Parathyroid adenoma (tissue), 2 donors: ENCODE measurements at regions not wholly inside any gene's neighbourhood (a gene's known extent, or its start where the extent isn't known, plus 50 kb on each side); places are given as distances from the start of the nearest gene placed in this dataset.

ENCODE experiments used
- H2AFZ ChIP-seq: fragments of 300-600 bp; sonication (generic); one replicate; pipeline ENCODE4 v1.7.0; 2017; ENCODE audit warnings: antibody characterized with exemption, mild to moderate bottlenecking
- H3K27ac ChIP-seq: fragments of 300-600 bp; sonication (generic); one replicate; pipeline ENCODE4 v1.7.0; 2017
- H3K27me3 ChIP-seq: fragments of 300-600 bp; sonication (generic); one replicate; pipeline ENCODE4 v1.7.0; 2017; ENCODE audit warnings: low read length; ENCODE audit not compliant: control insufficient read depth, insufficient read depth
- H3K36me3 ChIP-seq: fragments of 300-600 bp; sonication (generic); one replicate; pipeline ENCODE4 v1.7.0; 2017; ENCODE audit warnings: low read length; ENCODE audit not compliant: control insufficient read depth, insufficient read depth
- H3K4me1 ChIP-seq: fragments of 300-600 bp; sonication (generic); one replicate; pipeline ENCODE4 v1.7.0; 2017; ENCODE audit warnings: control low read depth
- H3K4me2 ChIP-seq: fragments of 300-600 bp; sonication (generic); one replicate; pipeline ENCODE4 v1.7.0; 2017; ENCODE audit warnings: low read length
- H3K4me3 ChIP-seq: fragments of 300-600 bp; sonication (generic); one replicate; pipeline ENCODE4 v1.7.0; 2017; ENCODE audit warnings: low read depth, low read length
- H3K79me2 ChIP-seq: fragments of 300-600 bp; sonication (generic); one replicate; pipeline ENCODE4 v1.7.0; 2017; ENCODE audit warnings: control low read depth
- H3K9ac ChIP-seq: fragments of 300-600 bp; sonication (generic); one replicate; pipeline ENCODE4 v1.7.0; 2017; ENCODE audit warnings: mild to moderate bottlenecking
- H3K9me3 ChIP-seq: fragments of 300-600 bp; sonication (generic); one replicate; pipeline ENCODE4 v1.7.0; 2017; ENCODE audit warnings: low read length; ENCODE audit not compliant: control insufficient read depth
- CTCF ChIP-seq: fragments of 300-600 bp; sonication (generic); IDR thresholded peaks from one replicate; pipeline ENCODE4 v1.7.0; 2017; ENCODE audit warnings: antibody characterized with exemption, mild to moderate bottlenecking
- donor health status: primary hyperparathyroidism.

- no peak overlapping the region for H3K4me2 ChIP-seq
- no peak overlapping the region for H3K4me3 ChIP-seq
- H3K9ac ChIP-seq = no peak overlapping the region
- no peak for TF ChIP-seq CTCF
- no peaks in the 10 kb centered on the region for H3K9me3 ChIP-seq
- no peak overlapping the region for H3K27ac ChIP-seq
- no peak overlapping the region for H2AFZ ChIP-seq
- H3K4me1 ChIP-seq = no peaks in the 10 kb centered on the region
- no peaks in the 10 kb centered on the region for H3K36me3 ChIP-seq
- no peaks in the 10 kb centered on the region for H3K79me2 ChIP-seq
- no peaks in the 10 kb centered on the region for H3K27me3 ChIP-seq
Observed at GRCh38 chr1:94619731-94620130, 78.2 kb upstream of the F3 start.

- no peak for TF ChIP-seq CTCF
- H3K36me3 ChIP-seq = no peaks in the 10 kb centered on the region
- no peak overlapping the region for H2AFZ ChIP-seq
- H3K4me1 ChIP-seq = no peaks in the 10 kb centered on the region
- H3K4me2 ChIP-seq = no peak overlapping the region
- H3K27me3 ChIP-seq = no peaks in the 10 kb centered on the region
- H3K9me3 ChIP-seq = no peaks in the 10 kb centered on the region
- no peaks in the 10 kb centered on the region for H3K79me2 ChIP-seq
- no peak overlapping the region for H3K27ac ChIP-seq
- H3K9ac ChIP-seq = no peak overlapping the region
- no peak overlapping the region for H3K4me3 ChIP-seq
Observed at GRCh38 chr1:94617957-94618739, 76.6 kb upstream of the F3 start.

GRCh38 chr1:94617134-94617805 is 75.7 kb upstream of the F3 start:
- Histone ChIP-seq H2AFZ (no peak overlapping the region), H3K4me1 (no peaks in the 10 kb centered on the region), H3K27me3 (no peaks in the 10 kb centered on the region)

GRCh38 chr1:94616506-94616905 is 74.9 kb upstream of the F3 start:
- no peak overlapping the region for H3K27ac ChIP-seq
- TF ChIP-seq CTCF = no peak

More at GRCh38 chr1:94617134-94617805, 75.7 kb upstream of the F3 start:
- Histone ChIP-seq H3K4me3 (no peak overlapping the region), H3K27ac (no peak overlapping the region), H3K9ac (no peak overlapping the region), H3K79me2 (no peaks in the 10 kb centered on the region), H3K9me3 (no peaks in the 10 kb centered on the region), H3K4me2 (no peak overlapping the region), H3K36me3 (no peaks in the 10 kb centered on the region)
- TF ChIP-seq CTCF = no peak

More at GRCh38 chr1:94616506-94616905, 74.9 kb upstream of the F3 start:
- H3K36me3 ChIP-seq = no peaks in the 10 kb centered on the region
- H3K9ac ChIP-seq = no peak overlapping the region
- no peaks in the 10 kb centered on the region for H3K4me1 ChIP-seq
- H3K4me2 ChIP-seq = no peak overlapping the region
- H2AFZ ChIP-seq = no peak overlapping the region
- no peak overlapping the region for H3K4me3 ChIP-seq
- H3K79me2 ChIP-seq = no peaks in the 10 kb centered on the region
- no peaks in the 10 kb centered on the region for H3K27me3 ChIP-seq
- H3K9me3 ChIP-seq = no peaks in the 10 kb centered on the region
